ENCODE measurements at regions not wholly inside any gene's neighbourhood (a gene's known extent, or its start where the extent isn't known, plus 50 kb on each side); places are given as distances from the start of the nearest gene placed in this dataset.

DNA sequence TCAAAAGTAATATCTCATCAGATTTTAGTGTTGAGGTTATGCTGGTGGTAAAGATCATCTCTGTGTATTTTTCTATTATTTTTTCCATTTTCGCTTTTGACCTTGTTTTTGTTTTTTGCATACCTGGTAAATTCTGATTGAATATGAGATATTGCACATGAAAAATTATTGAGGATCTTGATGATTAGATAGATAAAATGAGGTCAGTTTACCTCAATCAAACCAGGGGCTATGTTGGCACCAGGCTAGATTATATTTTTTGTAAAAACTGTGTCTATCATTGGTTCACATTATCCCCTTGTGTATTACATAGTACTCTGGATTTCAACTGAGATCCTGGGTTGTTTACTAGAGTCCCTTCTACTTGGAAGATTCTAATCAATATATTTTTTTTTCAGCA, 774.9 kb upstream of the ZNF608 start:
- H3K9me3 ChIP-seq (replicated peaks in 1 of 3), result peaks cover 0 to 10% (median 2%) of the 10 kb centered on the region in 3 donors
- TF ChIP-seq, protein P1, sequence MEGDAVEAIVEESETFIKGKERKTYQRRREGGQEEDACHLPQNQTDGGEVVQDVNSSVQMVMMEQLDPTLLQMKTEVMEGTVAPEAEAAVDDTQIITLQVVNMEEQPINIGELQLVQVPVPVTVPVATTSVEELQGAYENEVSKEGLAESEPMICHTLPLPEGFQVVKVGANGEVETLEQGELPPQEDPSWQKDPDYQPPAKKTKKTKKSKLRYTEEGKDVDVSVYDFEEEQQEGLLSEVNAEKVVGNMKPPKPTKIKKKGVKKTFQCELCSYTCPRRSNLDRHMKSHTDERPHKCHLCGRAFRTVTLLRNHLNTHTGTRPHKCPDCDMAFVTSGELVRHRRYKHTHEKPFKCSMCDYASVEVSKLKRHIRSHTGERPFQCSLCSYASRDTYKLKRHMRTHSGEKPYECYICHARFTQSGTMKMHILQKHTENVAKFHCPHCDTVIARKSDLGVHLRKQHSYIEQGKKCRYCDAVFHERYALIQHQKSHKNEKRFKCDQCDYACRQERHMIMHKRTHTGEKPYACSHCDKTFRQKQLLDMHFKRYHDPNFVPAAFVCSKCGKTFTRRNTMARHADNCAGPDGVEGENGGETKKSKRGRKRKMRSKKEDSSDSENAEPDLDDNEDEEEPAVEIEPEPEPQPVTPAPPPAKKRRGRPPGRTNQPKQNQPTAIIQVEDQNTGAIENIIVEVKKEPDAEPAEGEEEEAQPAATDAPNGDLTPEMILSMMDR (IDR thresholded peaks at IDR 0.05), result no peak
- no peak for TF ChIP-seq POLR2A (IDR thresholded peaks at IDR 0.05)
- no peak overlapping the region for H3K27ac ChIP-seq
- WGBS, 4 donors, result 48 to 94% (median 72%) methylated on average over 1 of the region's 1 CpG
- DNase-seq, result no peak
- no peaks in the 10 kb centered on the region for H3K36me3 ChIP-seq (replicated peaks in 1 of 2)
- intact Hi-C loops (cut with DNase I), result no loop called here
- no peak overlapping the region for H3K4me3 ChIP-seq
- H3K27me3 ChIP-seq, result no peaks in the 10 kb centered on the region
- H3K4me1 ChIP-seq (replicated peaks in 1 of 2), result no peaks in the 10 kb centered on the region

DNA sequence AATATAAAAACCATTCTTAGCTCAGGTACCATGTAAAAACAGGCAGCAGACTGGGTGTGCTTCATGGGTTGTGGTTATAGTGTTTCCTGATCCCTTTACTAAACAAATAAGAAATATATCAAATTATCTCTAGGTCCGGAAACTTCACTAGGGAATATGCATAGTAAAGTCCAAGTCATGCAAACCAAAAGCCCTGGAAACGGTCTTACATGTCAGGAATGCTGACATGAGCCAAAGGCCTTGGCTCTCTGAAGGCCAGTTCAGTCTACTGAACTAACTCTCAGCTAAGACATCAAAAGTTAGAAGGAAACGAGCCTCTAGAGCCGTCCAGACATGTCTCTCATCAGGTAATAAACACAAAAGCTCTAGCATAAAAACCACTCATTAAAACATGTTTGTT, 778.9 kb upstream of the ZNF608 start:
- no peak for DNase-seq
- Histone ChIP-seq H3K9me3 (replicated peaks in 1 of 3) (peaks cover 0 to 10% (median 2%) of the 10 kb centered on the region in 3 donors), H3K4me3 (no peak overlapping the region), H3K27me3 (no peaks in the 10 kb centered on the region), H3K36me3 (replicated peaks in 1 of 2) (no peaks in the 10 kb centered on the region), H3K27ac (no peak overlapping the region), H3K4me1 (replicated peaks in 1 of 2) (no peaks in the 10 kb centered on the region)
- 26 to 36% (median 30%) methylated on average over 4 of the region's 4 CpGs for WGBS, 4 donors
- TF ChIP-seq, protein P1 (IDR thresholded peaks at IDR 0.05), result no peak
- no peak for TF ChIP-seq POLR2A (IDR thresholded peaks at IDR 0.05)
- intact Hi-C loops (cut with DNase I), result no loop called here

DNA sequence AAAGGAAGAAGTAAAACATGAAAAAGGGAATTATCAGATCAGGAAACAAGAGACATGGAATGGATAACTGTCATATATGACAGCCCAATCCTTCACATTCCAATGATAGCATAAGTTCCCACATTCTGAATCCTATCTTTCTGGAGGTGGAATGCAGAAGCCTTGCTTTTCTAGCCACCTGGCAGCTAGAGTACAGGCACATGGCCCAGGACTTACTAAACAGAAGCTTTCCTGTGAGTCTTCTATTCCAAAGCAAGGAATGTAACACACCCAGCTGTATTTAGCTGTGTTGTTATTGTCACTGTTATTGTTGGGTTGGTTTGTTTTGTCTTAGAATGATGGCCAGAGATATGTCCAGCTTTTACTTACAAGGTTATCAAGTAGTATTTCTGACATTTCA, 780.5 kb upstream of the ZNF608 start:
- no peak overlapping the region for H3K4me3 ChIP-seq
- no peaks in the 10 kb centered on the region for H3K36me3 ChIP-seq (replicated peaks in 1 of 2)
- H3K27me3 ChIP-seq, result no peaks in the 10 kb centered on the region
- no peak overlapping the region for H3K27ac ChIP-seq
- TF ChIP-seq, protein P1 (IDR thresholded peaks at IDR 0.05), result no peak
- no peak for TF ChIP-seq POLR2A (IDR thresholded peaks at IDR 0.05)
- no peaks in the 10 kb centered on the region for H3K4me1 ChIP-seq (replicated peaks in 1 of 2)
- peaks cover 0 to 10% (median 2%) of the 10 kb centered on the region in 3 donors for H3K9me3 ChIP-seq (replicated peaks in 1 of 3)
- intact Hi-C loops (cut with DNase I), result no loop called here
- no peak for DNase-seq

DNA sequence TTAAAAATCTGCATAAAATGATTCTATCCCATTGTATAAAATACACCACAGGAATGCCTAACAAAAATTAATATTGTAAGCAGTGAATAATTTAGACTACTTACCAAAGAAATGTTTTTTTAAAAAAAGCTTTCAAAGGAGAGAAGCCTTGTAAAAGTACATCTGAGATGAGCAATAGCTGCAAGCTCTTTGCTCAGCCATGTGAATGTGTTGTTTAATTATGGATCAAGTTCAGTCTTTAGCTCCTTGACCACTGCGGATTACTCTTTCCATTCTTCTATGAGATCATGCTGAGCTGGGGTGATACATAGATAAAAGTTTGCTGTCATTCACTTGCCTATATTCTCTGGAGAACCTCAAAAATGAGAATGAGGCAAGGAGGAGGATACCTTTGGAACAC, 782.4 kb upstream of the ZNF608 start:
- intact Hi-C loops (cut with DNase I), result no loop called here
- TF ChIP-seq, protein P1 (IDR thresholded peaks at IDR 0.05), result no peak
- no peak for TF ChIP-seq POLR2A (IDR thresholded peaks at IDR 0.05)
- H3K4me3 ChIP-seq, result no peak overlapping the region
- H3K36me3 ChIP-seq (replicated peaks in 1 of 2), result no peaks in the 10 kb centered on the region
- 93 to 100% (median 97%) methylated on average over 1 of the region's 1 CpG for WGBS, 4 donors
- no peaks in the 10 kb centered on the region for H3K4me1 ChIP-seq (replicated peaks in 1 of 2)
- H3K27ac ChIP-seq, result no peak overlapping the region
- no peak for DNase-seq
- peaks cover 0 to 3% (median 0%) of the 10 kb centered on the region in 3 donors for H3K9me3 ChIP-seq (replicated peaks in 1 of 3)
- H3K27me3 ChIP-seq, result no peaks in the 10 kb centered on the region
